PC-9 (cell line): ENCODE measurements at regions not wholly inside any gene's neighbourhood (a gene's known extent, or its start where the extent isn't known, plus 50 kb on each side); places are given as distances from the start of the nearest gene placed in this dataset.

Experiments
- BruUV-seq: library from RNA; stranded (reverse); fragments of 400-500 nt; replicated peaks from 2 replicates; lab custom pipeline; 2021; lab: Mats Ljungman, UMichigan
- CTCF ChIA-PET: fragments of 300-600 bp; sonication (Branson Sonifier 250); formaldehyde crosslinking; loops from one replicate; lab custom pipeline; 2022; ENCODE audit warnings: antibody characterized with exemption; lab: Charles Lee
- POLR2A ChIA-PET: fragments of 300-600 bp; sonication (Branson Sonifier 250); formaldehyde crosslinking; loops from one replicate; lab custom pipeline; 2022; ENCODE audit warnings: antibody characterized with exemption; ENCODE audit not compliant: unreplicated experiment; lab: Charles Lee
- DNase-seq, 2 experiments: peaks; one replicate each; pipeline versions ENCODE4 v3.0.0 to v3.0.0-alpha.2; 2015 to 2022; ENCODE audit warnings: mixed read lengths in 1 of 2
- H2AFZ ChIP-seq: fragments of 200-600 bp; sonication (generic); 2 replicates; pipeline ENCODE4 v1.8.1; 2017; ENCODE audit warnings: antibody characterized with exemption
- H3F3A ChIP-seq: fragments of 200-600 bp; sonication (generic); 2 replicates; pipeline ENCODE4 v1.8.1; 2017; ENCODE audit warnings: antibody characterized with exemption, mild to moderate bottlenecking, low read depth; ENCODE audit not compliant: insufficient read depth
- H3K27ac ChIP-seq: fragments of 200-600 bp; sonication (generic); 2 replicates; pipeline ENCODE4 v1.6.1; 2016; ENCODE audit warnings: mixed run types
- H3K27me3 ChIP-seq: fragments of 200-600 bp; sonication (generic); 2 replicates; pipeline ENCODE4 v1.6.1; 2016; ENCODE audit warnings: low read depth, mixed run types; ENCODE audit not compliant: insufficient read depth
- H3K36me3 ChIP-seq: fragments of 200-600 bp; sonication (generic); 2 replicates; pipeline ENCODE4 v1.6.1; 2016; ENCODE audit warnings: low read depth, mixed run types
- H3K4me1 ChIP-seq: fragments of 200-600 bp; sonication (generic); replicated peaks from 2 replicates; pipeline ENCODE4 v1.6.1; 2016; ENCODE audit warnings: mixed run types; ENCODE audit not compliant: insufficient read depth
- H3K4me2 ChIP-seq: fragments of 200-600 bp; sonication (generic); 2 replicates; pipeline ENCODE4 v1.6.1; 2017; ENCODE audit warnings: mixed run types
- H3K4me3 ChIP-seq: fragments of 200-600 bp; sonication (generic); 2 replicates; pipeline ENCODE4 v1.6.1; 2016; ENCODE audit warnings: mixed run types
- H3K79me2 ChIP-seq: fragments of 200-600 bp; sonication (generic); 2 replicates; pipeline ENCODE4 v1.6.1; 2017; ENCODE audit warnings: low read depth, mixed run types
- H3K9me2 ChIP-seq: fragments of 200-600 bp; sonication (generic); 2 replicates; pipeline ENCODE4 v1.8.1; 2017; ENCODE audit warnings: mild to moderate bottlenecking; ENCODE audit not compliant: insufficient read depth
- H3K9me3 ChIP-seq: fragments of 200-600 bp; sonication (generic); 2 replicates; pipeline ENCODE4 v1.8.1; 2016; ENCODE audit warnings: low read depth; ENCODE audit not compliant: insufficient read depth
- H4K20me1 ChIP-seq: fragments of 200-600 bp; sonication (generic); 2 replicates; pipeline ENCODE4 v1.8.1; 2017; ENCODE audit not compliant: insufficient read depth
- EZH2 ChIP-seq: fragments of 200-600 bp; sonication (generic); IDR thresholded peaks from 2 replicates; pipeline ENCODE4 v1.8.0; 2017; ENCODE audit warnings: antibody characterized with exemption, low read depth
- intact Hi-C: fragments of 100-400 bp; cut with micrococcal nuclease; formaldehyde crosslinking; loops from one replicate; pipeline ENCODE4 v1.10.0; 2022; ENCODE audit not compliant: unreplicated experiment
- TF ChIP-seq, protein P1 (sequence below): fragments of 200-600 bp; sonication (generic); conservative IDR thresholded peaks from 2 replicates; pipeline ENCODE4 v1.6.1; 2017; ENCODE audit warnings: mixed run types, antibody characterized with exemption, mild to moderate bottlenecking, moderate library complexity

- H4K20me1 ChIP-seq: no peaks in the 10 kb centered on the region
- no peaks in the 10 kb centered on the region for H3K9me3 ChIP-seq
- no peaks in the 10 kb centered on the region for H3K9me2 ChIP-seq
- DNase-seq: no peak
- TF ChIP-seq EZH2: no peak
- TF ChIP-seq, protein P1, sequence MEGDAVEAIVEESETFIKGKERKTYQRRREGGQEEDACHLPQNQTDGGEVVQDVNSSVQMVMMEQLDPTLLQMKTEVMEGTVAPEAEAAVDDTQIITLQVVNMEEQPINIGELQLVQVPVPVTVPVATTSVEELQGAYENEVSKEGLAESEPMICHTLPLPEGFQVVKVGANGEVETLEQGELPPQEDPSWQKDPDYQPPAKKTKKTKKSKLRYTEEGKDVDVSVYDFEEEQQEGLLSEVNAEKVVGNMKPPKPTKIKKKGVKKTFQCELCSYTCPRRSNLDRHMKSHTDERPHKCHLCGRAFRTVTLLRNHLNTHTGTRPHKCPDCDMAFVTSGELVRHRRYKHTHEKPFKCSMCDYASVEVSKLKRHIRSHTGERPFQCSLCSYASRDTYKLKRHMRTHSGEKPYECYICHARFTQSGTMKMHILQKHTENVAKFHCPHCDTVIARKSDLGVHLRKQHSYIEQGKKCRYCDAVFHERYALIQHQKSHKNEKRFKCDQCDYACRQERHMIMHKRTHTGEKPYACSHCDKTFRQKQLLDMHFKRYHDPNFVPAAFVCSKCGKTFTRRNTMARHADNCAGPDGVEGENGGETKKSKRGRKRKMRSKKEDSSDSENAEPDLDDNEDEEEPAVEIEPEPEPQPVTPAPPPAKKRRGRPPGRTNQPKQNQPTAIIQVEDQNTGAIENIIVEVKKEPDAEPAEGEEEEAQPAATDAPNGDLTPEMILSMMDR: no peak
- CTCF ChIA-PET: no interaction called here
- no peak overlapping the region for H2AFZ ChIP-seq
- H3K79me2 ChIP-seq: no peaks in the 10 kb centered on the region
- POLR2A ChIA-PET: no interaction called here
- H3K4me1 ChIP-seq: peaks cover 13% of the 10 kb centered on the region
- H3K4me2 ChIP-seq: no peak overlapping the region
- H3K4me3 ChIP-seq: no peak overlapping the region
- intact Hi-C loops: no loop called here
- no peaks in the 10 kb centered on the region for H3K27me3 ChIP-seq
- no peak overlapping the region for H3K27ac ChIP-seq
- H3F3A ChIP-seq: peaks cover 7% of the 10 kb centered on the region; the same call in 1 of the 2 replicates
- BruUV-seq: no TSS peak
- no peaks in the 10 kb centered on the region for H3K36me3 ChIP-seq
These were observed 53.1 kb downstream of the ATXN3L start for GRCh38 chrX:13266641-13267345.

GRCh38 chrX:13265549-13266132, 54.2 kb downstream of the ATXN3L start:
- CTCF ChIA-PET: no interaction called here

DNA sequence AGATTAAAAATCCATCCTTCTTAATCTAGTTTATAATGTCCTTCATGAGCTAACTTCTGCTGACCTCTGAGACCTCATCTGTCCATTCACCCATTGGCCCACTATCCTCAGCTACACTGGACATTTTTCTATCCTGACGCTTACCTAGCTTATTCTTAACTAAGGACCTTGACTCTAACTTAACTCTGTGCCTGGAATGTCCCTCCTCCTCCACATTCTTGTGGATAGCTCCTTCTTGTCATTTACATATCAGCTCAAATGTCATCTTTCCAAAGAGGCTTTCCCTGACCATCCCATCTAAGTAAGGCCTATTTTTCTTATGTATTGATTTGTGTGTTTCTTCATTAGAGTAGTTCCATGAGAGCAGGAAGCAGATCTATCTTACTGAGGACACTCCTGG, 54.7 kb downstream of the ATXN3L start:
- no TSS peak for BruUV-seq

More at GRCh38 chrX:13265549-13266132, 54.2 kb downstream of the ATXN3L start:
- H2AFZ ChIP-seq: no peak overlapping the region
- BruUV-seq: no TSS peak
- H3K9me3 ChIP-seq: no peaks in the 10 kb centered on the region
- peaks cover 7% of the 10 kb centered on the region; the same call in 1 of the 2 replicates for H3F3A ChIP-seq
- no peaks in the 10 kb centered on the region for H3K79me2 ChIP-seq
- intact Hi-C loops: no loop called here
- no peak overlapping the region for H3K4me2 ChIP-seq
- no peak overlapping the region for H3K27ac ChIP-seq
- H3K27me3 ChIP-seq: no peaks in the 10 kb centered on the region
- H3K36me3 ChIP-seq: no peaks in the 10 kb centered on the region
- no peaks in the 10 kb centered on the region for H4K20me1 ChIP-seq
- TF ChIP-seq, protein P1: no peak
- H3K9me2 ChIP-seq: no peaks in the 10 kb centered on the region; the same call in 1 of the 2 replicates
- POLR2A ChIA-PET: no interaction called here
- DNase-seq: no peak
- H3K4me3 ChIP-seq: no peak overlapping the region
- H3K4me1 ChIP-seq: peaks cover 10% of the 10 kb centered on the region

More for the DNA sequence above, 54.7 kb downstream of the ATXN3L start:
- no peaks in the 10 kb centered on the region for H3K9me3 ChIP-seq
- H3K27me3 ChIP-seq: no peaks in the 10 kb centered on the region
- H3K9me2 ChIP-seq: no peaks in the 10 kb centered on the region; the same call in 1 of the 2 replicates
- no peak for DNase-seq
- no peak overlapping the region for H2AFZ ChIP-seq
- no peaks in the 10 kb centered on the region for H4K20me1 ChIP-seq
- intact Hi-C loops: no loop called here
- ChIA-PET POLR2A (no interaction called here), CTCF (no interaction called here)
- no peak overlapping the region for H3K4me3 ChIP-seq
- TF ChIP-seq, protein P1: no peak
- TF ChIP-seq EZH2: no peak
- peaks cover 7% of the 10 kb centered on the region; the same call in 1 of the 2 replicates for H3F3A ChIP-seq
- no peaks in the 10 kb centered on the region for H3K36me3 ChIP-seq
- H3K79me2 ChIP-seq: no peaks in the 10 kb centered on the region
- H3K27ac ChIP-seq: no peak overlapping the region
- peaks cover 6% of the 10 kb centered on the region for H3K4me1 ChIP-seq
- H3K4me2 ChIP-seq: no peak overlapping the region
